Thyroid gland (tissue), 4 donors: ENCODE measurements at regions not wholly inside any gene's neighbourhood (a gene's known extent, or its start where the extent isn't known, plus 50 kb on each side); places are given as distances from the start of the nearest gene placed in this dataset.

Experiments used
- DNase-seq, 2 donors: peaks; one replicate each; pipeline ENCODE4 v3.0.0-alpha.2; 2019
- H3K27ac ChIP-seq, 3 donors: fragments of 200-600 bp; sonication (generic); 1 replicate in 2 of 3; 2 replicates in 1 of 3; pipeline ENCODE4 v1.5.1; 2016 to 2019; ENCODE audit warnings: mild to moderate bottlenecking in 1 of 3, moderate library complexity in 1 of 3
- H3K27me3 ChIP-seq: fragments of 200-600 bp; sonication (generic); one replicate; pipeline ENCODE4 v1.5.1; 2019
- H3K36me3 ChIP-seq, 2 donors: fragments of 200-600 bp; sonication (generic); one replicate each; pipeline ENCODE4 v1.5.1; 2016 to 2019
- H3K4me1 ChIP-seq, 2 donors: fragments of 200-600 bp; sonication (generic); one replicate each; pipeline ENCODE4 v1.5.1; 2017 to 2019
- H3K4me3 ChIP-seq, 3 donors: fragments of 200-600 bp; sonication (generic); replicated peaks in 1 of 3; 1 replicate in 2 of 3; 2 replicates in 1 of 3; pipeline ENCODE4 v1.5.1; 2016; ENCODE audit warnings: mild to moderate bottlenecking in 1 of 3
- H3K9me3 ChIP-seq: fragments of 200-600 bp; sonication (generic); one replicate; pipeline ENCODE4 v1.5.1; 2017
- POLR2A ChIP-seq, 2 donors: fragments of 450-650 bp; IDR thresholded peaks; one replicate each; pipeline ENCODE4 v1.6.1; 2017; ENCODE audit warnings: antibody characterized with exemption in 2 of 2, mild to moderate bottlenecking in 2 of 2, moderate library complexity in 1 of 2
- WGBS, 2 donors: methylation state at CpG; one replicate each; pipeline ENCODE4 v1.1.5; 2017; 5-methylcytosine and 5-hydroxymethylcytosine counted together
- intact Hi-C: fragments of 100-400 bp; cut with DNase I; formaldehyde crosslinking; loops from one replicate; pipeline ENCODE4 v1.15.1; 2023
- TF ChIP-seq, protein P1 (sequence below), 6 experiments: fragments of 200-600 bp in 3 of 6; fragments of 450-650 bp in 3 of 6; sonication (generic) in 3 of 6; IDR thresholded peaks; one replicate each; pipeline ENCODE4 v1.5.1; 2016 to 2019; ENCODE audit warnings: antibody characterized with exemption in 6 of 6, mild to moderate bottlenecking in 2 of 6, inconsistent platforms in 1 of 6, moderate library complexity in 1 of 6

DNA sequence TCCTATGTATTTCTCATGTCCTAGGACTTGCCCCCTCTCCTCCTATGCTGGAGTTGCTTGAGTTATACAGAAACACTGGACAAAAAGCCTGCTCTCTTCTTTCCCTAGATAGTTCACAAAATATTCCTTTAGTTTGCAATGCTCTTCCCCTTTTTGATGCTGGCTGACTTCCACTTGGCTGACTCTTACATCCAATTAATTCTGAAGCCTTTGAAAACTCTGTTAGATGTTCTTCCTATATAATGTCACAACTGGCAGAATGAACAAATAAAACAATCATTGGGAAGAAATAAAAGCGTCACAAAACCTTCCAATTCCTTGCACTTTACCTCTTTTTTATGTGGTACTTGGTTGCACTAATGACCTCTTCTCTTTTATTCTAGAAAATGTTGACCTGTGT, 253.8 kb upstream of the CITED2 start:
- no peak for DNase-seq
- Histone ChIP-seq H3K36me3 (no peaks in the 10 kb centered on the region), H3K4me1 (peaks cover 0 to 5% of the 10 kb centered on the region in 2 donors), H3K27me3 (no peaks in the 10 kb centered on the region), H3K4me3 (no peak overlapping the region), H3K9me3 (no peaks in the 10 kb centered on the region), H3K27ac (no peak overlapping the region)
- 71 to 82% methylated on average over 1 of the region's 1 CpG for WGBS, 2 donors
- no peak for TF ChIP-seq POLR2A (IDR thresholded peaks at IDR 0.05)
- TF ChIP-seq, protein P1, sequence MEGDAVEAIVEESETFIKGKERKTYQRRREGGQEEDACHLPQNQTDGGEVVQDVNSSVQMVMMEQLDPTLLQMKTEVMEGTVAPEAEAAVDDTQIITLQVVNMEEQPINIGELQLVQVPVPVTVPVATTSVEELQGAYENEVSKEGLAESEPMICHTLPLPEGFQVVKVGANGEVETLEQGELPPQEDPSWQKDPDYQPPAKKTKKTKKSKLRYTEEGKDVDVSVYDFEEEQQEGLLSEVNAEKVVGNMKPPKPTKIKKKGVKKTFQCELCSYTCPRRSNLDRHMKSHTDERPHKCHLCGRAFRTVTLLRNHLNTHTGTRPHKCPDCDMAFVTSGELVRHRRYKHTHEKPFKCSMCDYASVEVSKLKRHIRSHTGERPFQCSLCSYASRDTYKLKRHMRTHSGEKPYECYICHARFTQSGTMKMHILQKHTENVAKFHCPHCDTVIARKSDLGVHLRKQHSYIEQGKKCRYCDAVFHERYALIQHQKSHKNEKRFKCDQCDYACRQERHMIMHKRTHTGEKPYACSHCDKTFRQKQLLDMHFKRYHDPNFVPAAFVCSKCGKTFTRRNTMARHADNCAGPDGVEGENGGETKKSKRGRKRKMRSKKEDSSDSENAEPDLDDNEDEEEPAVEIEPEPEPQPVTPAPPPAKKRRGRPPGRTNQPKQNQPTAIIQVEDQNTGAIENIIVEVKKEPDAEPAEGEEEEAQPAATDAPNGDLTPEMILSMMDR (IDR thresholded peaks at IDR 0.05) = no peak
- intact Hi-C loops = no loop called here

DNA sequence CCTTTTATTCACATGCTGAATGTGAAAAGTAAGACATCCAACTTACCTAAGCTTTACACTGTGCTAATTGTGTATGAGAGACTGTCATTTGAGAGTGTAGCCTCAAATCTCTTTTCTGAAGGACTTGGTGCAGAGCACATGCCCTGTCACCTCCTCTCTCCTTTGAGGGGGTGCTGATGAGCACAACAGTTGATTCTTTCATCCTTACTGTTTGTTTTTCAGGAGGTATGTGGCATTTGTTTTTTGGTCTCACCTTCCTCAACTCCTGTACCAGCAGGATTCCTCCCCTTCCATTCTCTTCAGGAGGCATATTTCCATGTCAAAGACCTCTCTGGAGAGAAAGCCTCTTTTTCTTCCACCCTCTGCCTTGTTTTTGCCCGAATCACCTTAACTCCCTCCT, 252.6 kb upstream of the CITED2 start:
- H3K36me3 ChIP-seq = no peaks in the 10 kb centered on the region
- no peak for DNase-seq
- no peak overlapping the region for H3K27ac ChIP-seq
- intact Hi-C loops = no loop called here
- H3K4me1 ChIP-seq = peaks cover 0 to 5% of the 10 kb centered on the region in 2 donors
- no peaks in the 10 kb centered on the region for H3K9me3 ChIP-seq
- H3K4me3 ChIP-seq = no peak overlapping the region
- H3K27me3 ChIP-seq = no peaks in the 10 kb centered on the region
- no peak for TF ChIP-seq POLR2A (IDR thresholded peaks at IDR 0.05)
- TF ChIP-seq, protein P1 (IDR thresholded peaks at IDR 0.05) = no peak
- WGBS, 2 donors = 34 to 48% methylated on average over 1 of the region's 1 CpG

GRCh38 chr6:139625998-139626975, 251.8 kb upstream of the CITED2 start:
- intact Hi-C loops = no loop called here
- Histone ChIP-seq H3K4me3 (no peak overlapping the region), H3K27me3 (no peaks in the 10 kb centered on the region), H3K4me1 (peaks cover 0 to 5% of the 10 kb centered on the region in 2 donors), H3K36me3 (no peaks in the 10 kb centered on the region), H3K27ac (no peak overlapping the region), H3K9me3 (no peaks in the 10 kb centered on the region)
- no peak for TF ChIP-seq POLR2A (IDR thresholded peaks at IDR 0.05)
- TF ChIP-seq, protein P1 (IDR thresholded peaks at IDR 0.05) = no peak
- DNase-seq = no peak
- WGBS, 2 donors = 61 to 64% methylated on average over 5 of the region's 5 CpGs

DNA sequence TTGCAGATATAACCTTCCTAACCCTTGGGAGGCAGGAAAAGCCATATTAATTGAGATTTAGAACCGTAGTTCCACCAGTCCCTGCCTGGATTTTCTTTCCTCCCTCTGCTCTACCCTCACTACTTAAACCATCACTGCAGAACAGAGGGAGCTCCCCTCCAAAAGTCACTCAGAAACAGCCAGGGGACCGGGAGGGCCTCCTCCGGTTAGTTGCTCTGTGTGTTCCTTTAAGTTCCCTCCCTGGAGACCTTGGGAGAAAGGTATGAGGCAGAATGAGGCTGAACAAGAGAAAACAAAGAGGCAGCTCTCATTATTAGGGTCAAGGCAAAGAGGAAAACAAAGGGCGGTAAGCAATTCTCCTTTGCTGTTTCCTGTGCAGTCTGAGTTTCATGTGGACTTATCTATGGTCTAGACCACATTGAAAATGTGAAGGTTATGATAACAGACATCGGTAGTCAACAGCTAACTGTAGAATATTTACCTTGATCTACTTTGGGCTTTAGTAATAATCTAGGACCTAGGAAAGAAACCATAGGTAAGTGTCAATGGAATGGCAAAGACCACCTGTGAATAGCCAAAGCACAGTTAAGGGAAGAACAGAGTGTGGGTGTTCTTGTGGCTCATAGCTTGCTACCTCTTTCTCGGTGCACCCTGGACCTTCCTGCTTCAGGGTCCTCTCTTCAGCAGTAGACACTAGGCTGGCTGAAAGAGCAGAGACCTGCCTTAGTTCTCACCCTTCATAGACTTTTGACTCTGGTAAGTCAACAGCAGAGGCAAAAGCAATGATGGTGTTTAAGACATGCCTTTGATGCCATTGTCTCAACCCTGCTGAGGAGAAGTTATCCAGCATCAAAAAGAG, 250.9 kb upstream of the CITED2 start:
- Histone ChIP-seq H3K27ac (no peak overlapping the region), H3K9me3 (no peaks in the 10 kb centered on the region), H3K4me1 (peaks cover 0 to 5% of the 10 kb centered on the region in 2 donors), H3K4me3 (no peak overlapping the region), H3K36me3 (no peaks in the 10 kb centered on the region), H3K27me3 (no peaks in the 10 kb centered on the region)
- TF ChIP-seq, protein P1 (IDR thresholded peaks at IDR 0.05) = no peak
- TF ChIP-seq POLR2A (IDR thresholded peaks at IDR 0.05) = no peak
- no peak for DNase-seq
- intact Hi-C loops = no loop called here
- 79 to 84% methylated on average over 6 of the region's 6 CpGs for WGBS, 2 donors
